ENCODE measurements at regions not wholly inside any gene's neighbourhood (a gene's known extent, or its start where the extent isn't known, plus 50 kb on each side); places are given as distances from the start of the nearest gene placed in this dataset.

DNA sequence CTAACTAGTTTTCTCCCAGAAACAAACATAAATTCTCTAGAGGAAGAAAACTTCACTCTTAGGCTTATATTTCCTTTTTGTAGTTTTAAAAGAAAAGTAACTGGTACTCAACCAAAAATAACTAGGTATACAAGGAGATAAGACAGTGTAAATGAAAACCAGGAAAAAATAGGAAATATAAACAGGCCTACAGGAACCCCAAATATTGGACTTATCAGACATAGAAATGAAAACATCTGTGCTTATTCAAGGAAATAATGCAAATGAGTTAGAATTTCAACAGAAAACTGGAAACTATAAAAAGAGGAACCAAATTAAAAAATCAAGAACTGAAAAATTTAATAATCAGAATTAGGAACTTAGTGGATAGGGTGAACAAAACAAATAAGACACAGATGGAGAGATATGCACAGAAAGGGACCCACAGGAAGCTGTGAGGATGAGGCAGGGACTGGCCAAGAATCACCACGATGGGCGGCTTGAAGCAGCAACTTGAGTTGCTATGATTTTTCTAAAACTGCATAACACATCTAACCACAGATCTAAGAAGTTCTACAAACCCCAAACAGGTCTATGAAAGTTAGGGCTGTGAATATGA lies 67.5 kb upstream of the ACTRT2 start:
- TF ChIP-seq, protein P1, sequence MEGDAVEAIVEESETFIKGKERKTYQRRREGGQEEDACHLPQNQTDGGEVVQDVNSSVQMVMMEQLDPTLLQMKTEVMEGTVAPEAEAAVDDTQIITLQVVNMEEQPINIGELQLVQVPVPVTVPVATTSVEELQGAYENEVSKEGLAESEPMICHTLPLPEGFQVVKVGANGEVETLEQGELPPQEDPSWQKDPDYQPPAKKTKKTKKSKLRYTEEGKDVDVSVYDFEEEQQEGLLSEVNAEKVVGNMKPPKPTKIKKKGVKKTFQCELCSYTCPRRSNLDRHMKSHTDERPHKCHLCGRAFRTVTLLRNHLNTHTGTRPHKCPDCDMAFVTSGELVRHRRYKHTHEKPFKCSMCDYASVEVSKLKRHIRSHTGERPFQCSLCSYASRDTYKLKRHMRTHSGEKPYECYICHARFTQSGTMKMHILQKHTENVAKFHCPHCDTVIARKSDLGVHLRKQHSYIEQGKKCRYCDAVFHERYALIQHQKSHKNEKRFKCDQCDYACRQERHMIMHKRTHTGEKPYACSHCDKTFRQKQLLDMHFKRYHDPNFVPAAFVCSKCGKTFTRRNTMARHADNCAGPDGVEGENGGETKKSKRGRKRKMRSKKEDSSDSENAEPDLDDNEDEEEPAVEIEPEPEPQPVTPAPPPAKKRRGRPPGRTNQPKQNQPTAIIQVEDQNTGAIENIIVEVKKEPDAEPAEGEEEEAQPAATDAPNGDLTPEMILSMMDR (IDR thresholded peaks at IDR 0.05; ENCODE audit: low read depth, low read length, poor library complexity, severe bottlenecking): no peak
- TF ChIP-seq EZH2phosphoT487 (IDR thresholded peaks at IDR 0.05; ENCODE audit: borderline replicate concordance, low read length): no peak

All from DOHH2 (cell line).